ENCODE measurements at regions not wholly inside any gene's neighbourhood (a gene's known extent, or its start where the extent isn't known, plus 50 kb on each side); places are given as distances from the start of the nearest gene placed in this dataset.

DNA sequence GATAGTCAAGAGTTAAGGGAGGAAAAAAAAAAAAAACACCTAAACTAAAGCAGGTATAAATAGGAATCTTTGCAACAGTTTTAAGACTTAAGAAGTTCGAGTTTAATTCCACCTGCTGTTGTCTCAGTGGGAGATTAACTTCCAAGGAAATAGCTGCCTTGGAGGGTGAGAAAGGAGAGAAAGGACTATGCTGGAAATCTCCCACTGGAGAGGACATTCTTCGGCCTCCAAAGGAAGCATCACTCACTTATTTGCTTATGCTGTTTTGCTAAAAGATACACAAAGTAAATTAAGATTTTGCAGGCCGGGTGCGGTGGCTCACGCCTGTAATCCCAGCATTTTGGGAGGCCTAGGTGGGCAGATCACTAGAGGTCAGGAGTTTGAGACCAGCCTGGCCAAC, 317.9 kb upstream of the MPDZ start (continued):
- TF ChIP-seq, protein P1, sequence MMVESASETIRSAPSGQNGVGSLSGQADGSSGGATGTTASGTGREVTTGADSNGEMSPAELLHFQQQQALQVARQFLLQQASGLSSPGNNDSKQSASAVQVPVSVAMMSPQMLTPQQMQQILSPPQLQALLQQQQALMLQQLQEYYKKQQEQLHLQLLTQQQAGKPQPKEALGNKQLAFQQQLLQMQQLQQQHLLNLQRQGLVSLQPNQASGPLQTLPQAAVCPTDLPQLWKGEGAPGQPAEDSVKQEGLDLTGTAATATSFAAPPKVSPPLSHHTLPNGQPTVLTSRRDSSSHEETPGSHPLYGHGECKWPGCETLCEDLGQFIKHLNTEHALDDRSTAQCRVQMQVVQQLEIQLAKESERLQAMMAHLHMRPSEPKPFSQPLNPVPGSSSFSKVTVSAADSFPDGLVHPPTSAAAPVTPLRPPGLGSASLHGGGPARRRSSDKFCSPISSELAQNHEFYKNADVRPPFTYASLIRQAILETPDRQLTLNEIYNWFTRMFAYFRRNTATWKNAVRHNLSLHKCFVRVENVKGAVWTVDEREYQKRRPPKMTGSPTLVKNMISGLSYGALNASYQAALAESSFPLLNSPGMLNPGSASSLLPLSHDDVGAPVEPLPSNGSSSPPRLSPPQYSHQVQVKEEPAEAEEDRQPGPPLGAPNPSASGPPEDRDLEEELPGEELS (CRISPR knock-in tag; IDR thresholded peaks at IDR 0.05; ENCODE audit: borderline replicate concordance) = no peak
- no peak for TF ChIP-seq PURB (CRISPR knock-in tag; IDR thresholded peaks at IDR 0.05; ENCODE audit: low read depth)

DNA sequence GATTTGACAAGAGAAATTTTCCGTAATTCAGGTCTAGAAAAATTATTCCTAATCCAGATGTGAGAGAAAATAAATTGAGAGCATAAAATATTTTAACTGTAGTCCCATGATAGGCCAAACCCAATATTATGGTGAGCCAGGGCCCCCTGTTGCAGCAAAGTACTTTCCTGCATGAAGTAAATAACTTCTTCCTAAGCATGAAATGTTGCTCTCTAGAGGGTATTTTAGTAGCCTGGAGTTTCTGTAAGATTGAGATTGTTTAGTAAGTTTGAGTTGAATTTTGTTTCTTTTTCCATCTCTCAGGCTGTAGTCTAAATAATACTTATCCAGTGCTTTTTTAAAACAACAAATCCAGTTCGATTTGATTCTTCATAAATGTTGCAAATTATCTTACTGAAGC, 317.5 kb upstream of the MPDZ start:
- no TSS peak for BruUV-seq (replicated peaks)
- no peak for DNase-seq (ENCODE audit: extremely low read depth in 1 of 4, low spot score in 3 of 4)
- CTCF ChIA-PET (ENCODE audit: low intra/inter-chr PET ratio) = no interaction called here
- 0% methylated on average over 2 of the region's 2 CpGs for WGBS (ENCODE audit: insufficient coverage, low coverage, missing lambda C conversion rate)
- H3K9ac ChIP-seq (ENCODE audit: insufficient read depth in 1 of 2, low read depth in 2 of 2, low read length in 2 of 2) = no peak overlapping the region
- H2AFZ ChIP-seq (ENCODE audit: low read depth, low read length) = no peak overlapping the region
- no peaks in the 10 kb centered on the region for H3K79me2 ChIP-seq (ENCODE audit: control insufficient read depth, insufficient read depth, low read length)
- no peaks in the 10 kb centered on the region for H3K9me3 ChIP-seq (replicated peaks; ENCODE audit: control insufficient read depth, insufficient read depth, low read depth, low read length)
- intact Hi-C loops (cut with micrococcal nuclease) (no loop called here), in situ Hi-C loops (cut with MboI) (no loop called here)
- H4K20me1 ChIP-seq (replicated peaks; ENCODE audit: control insufficient read depth, insufficient read depth, low read length) = no peaks in the 10 kb centered on the region
- H3K9me1 ChIP-seq (ENCODE audit: control insufficient read depth, insufficient read depth, low read length) = no peaks in the 10 kb centered on the region
- H3K27ac ChIP-seq (ENCODE audit: extremely low read depth, low read depth, low read length) = no peak overlapping the region
- H3K4me3 ChIP-seq = no peak overlapping the region
- no peaks in the 10 kb centered on the region for H3K36me3 ChIP-seq (ENCODE audit: control insufficient read depth, insufficient read depth, low read length)
- no peak overlapping the region for H3K4me2 ChIP-seq (ENCODE audit: insufficient read depth, low read length)
- no peaks in the 10 kb centered on the region for H3K4me1 ChIP-seq (replicated peaks in 1 of 2; ENCODE audit: control insufficient read depth in 2 of 2, insufficient read depth in 2 of 2, low read length in 2 of 2)
- no peak for ATAC-seq
- FAIRE-seq = no peak
- H3K27me3 ChIP-seq (ENCODE audit: control insufficient read depth in 2 of 2, insufficient read depth in 2 of 2, low read length in 2 of 2) = no peaks in the 10 kb centered on the region
- POLR2A ChIA-PET = no interaction called here
- TF ChIP-seq, protein P2, sequence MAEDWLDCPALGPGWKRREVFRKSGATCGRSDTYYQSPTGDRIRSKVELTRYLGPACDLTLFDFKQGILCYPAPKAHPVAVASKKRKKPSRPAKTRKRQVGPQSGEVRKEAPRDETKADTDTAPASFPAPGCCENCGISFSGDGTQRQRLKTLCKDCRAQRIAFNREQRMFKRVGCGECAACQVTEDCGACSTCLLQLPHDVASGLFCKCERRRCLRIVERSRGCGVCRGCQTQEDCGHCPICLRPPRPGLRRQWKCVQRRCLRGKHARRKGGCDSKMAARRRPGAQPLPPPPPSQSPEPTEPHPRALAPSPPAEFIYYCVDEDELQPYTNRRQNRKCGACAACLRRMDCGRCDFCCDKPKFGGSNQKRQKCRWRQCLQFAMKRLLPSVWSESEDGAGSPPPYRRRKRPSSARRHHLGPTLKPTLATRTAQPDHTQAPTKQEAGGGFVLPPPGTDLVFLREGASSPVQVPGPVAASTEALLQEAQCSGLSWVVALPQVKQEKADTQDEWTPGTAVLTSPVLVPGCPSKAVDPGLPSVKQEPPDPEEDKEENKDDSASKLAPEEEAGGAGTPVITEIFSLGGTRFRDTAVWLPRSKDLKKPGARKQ (CRISPR knock-in tag; IDR thresholded peaks at IDR 0.05) = no peak
- no peak for TF ChIP-seq MXI1 (IDR thresholded peaks at IDR 0.05; ENCODE audit: low read depth, low read length)
- no peak for TF ChIP-seq ESRRA (IDR thresholded peaks at IDR 0.05; ENCODE audit: borderline replicate concordance, low read depth)
- TF ChIP-seq THRAP3 (IDR thresholded peaks at IDR 0.05; ENCODE audit: borderline replicate concordance) = no peak
- TF ChIP-seq, protein P3, sequence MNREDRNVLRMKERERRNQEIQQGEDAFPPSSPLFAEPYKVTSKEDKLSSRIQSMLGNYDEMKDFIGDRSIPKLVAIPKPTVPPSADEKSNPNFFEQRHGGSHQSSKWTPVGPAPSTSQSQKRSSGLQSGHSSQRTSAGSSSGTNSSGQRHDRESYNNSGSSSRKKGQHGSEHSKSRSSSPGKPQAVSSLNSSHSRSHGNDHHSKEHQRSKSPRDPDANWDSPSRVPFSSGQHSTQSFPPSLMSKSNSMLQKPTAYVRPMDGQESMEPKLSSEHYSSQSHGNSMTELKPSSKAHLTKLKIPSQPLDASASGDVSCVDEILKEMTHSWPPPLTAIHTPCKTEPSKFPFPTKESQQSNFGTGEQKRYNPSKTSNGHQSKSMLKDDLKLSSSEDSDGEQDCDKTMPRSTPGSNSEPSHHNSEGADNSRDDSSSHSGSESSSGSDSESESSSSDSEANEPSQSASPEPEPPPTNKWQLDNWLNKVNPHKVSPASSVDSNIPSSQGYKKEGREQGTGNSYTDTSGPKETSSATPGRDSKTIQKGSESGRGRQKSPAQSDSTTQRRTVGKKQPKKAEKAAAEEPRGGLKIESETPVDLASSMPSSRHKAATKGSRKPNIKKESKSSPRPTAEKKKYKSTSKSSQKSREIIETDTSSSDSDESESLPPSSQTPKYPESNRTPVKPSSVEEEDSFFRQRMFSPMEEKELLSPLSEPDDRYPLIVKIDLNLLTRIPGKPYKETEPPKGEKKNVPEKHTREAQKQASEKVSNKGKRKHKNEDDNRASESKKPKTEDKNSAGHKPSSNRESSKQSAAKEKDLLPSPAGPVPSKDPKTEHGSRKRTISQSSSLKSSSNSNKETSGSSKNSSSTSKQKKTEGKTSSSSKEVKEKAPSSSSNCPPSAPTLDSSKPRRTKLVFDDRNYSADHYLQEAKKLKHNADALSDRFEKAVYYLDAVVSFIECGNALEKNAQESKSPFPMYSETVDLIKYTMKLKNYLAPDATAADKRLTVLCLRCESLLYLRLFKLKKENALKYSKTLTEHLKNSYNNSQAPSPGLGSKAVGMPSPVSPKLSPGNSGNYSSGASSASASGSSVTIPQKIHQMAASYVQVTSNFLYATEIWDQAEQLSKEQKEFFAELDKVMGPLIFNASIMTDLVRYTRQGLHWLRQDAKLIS (CRISPR knock-in tag; IDR thresholded peaks at IDR 0.05) = no peak

All from K562 (cell line).